ENCODE measurements at regions not wholly inside any gene's neighbourhood (a gene's known extent, or its start where the extent isn't known, plus 50 kb on each side); places are given as distances from the start of the nearest gene placed in this dataset.
"Not testable (repeated sequence)": the region's sequence is repeated elsewhere in the genome, so short reads cannot be mapped to it uniquely, and the experiment has no call there.

- H3K4me1 ChIP-seq (ENCODE audit: control insufficient read depth in 2 of 2, insufficient read depth in 2 of 2, low read length in 2 of 2), result no peaks in the 10 kb centered on the region
- H3K4me3 ChIP-seq (ENCODE audit: low read length in 2 of 2), result no peak overlapping the region
- no peak overlapping the region for H3K27ac ChIP-seq (ENCODE audit: low read depth in 2 of 2, low read length in 2 of 2)
- H3K27me3 ChIP-seq (ENCODE audit: control insufficient read depth in 2 of 2, insufficient read depth in 2 of 2, low read length in 2 of 2), result no peaks in the 10 kb centered on the region
- H3K9ac ChIP-seq (ENCODE audit: low read depth in 1 of 2, low read length in 2 of 2), result no peak overlapping the region
- H3K36me3 ChIP-seq (ENCODE audit: control insufficient read depth in 2 of 2, insufficient read depth in 2 of 2, low read length in 2 of 2), result no peaks in the 10 kb centered on the region
- no peaks in the 10 kb centered on the region for H3K9me3 ChIP-seq (ENCODE audit: control insufficient read depth in 2 of 2, low read length in 2 of 2)
Measured at GRCh38 chr15:91412138-91412928, 312.3 kb downstream of the SV2B start.

- no peaks in the 10 kb centered on the region for H3K36me3 ChIP-seq (ENCODE audit: control insufficient read depth in 2 of 2, insufficient read depth in 2 of 2, low read length in 2 of 2)
- no peaks in the 10 kb centered on the region for H3K4me1 ChIP-seq (ENCODE audit: control insufficient read depth in 2 of 2, insufficient read depth in 2 of 2, low read length in 2 of 2)
- no peak overlapping the region for H3K27ac ChIP-seq (ENCODE audit: low read depth in 2 of 2, low read length in 2 of 2)
- H3K9ac ChIP-seq (ENCODE audit: low read depth in 1 of 2, low read length in 2 of 2), result no peak overlapping the region
- no peaks in the 10 kb centered on the region for H3K9me3 ChIP-seq (ENCODE audit: control insufficient read depth in 2 of 2, low read length in 2 of 2)
- H3K27me3 ChIP-seq (ENCODE audit: control insufficient read depth in 2 of 2, insufficient read depth in 2 of 2, low read length in 2 of 2), result no peaks in the 10 kb centered on the region
- H3K4me3 ChIP-seq (ENCODE audit: low read length in 2 of 2), result no peak overlapping the region
Measured at GRCh38 chr15:91413142-91413541, 313.1 kb downstream of the SV2B start.

GRCh38 chr15:91414124-91414523 lies 314.1 kb downstream of the SV2B start:
- Histone ChIP-seq H3K9me3 (ENCODE audit: control insufficient read depth in 2 of 2, low read length in 2 of 2) (no peaks in the 10 kb centered on the region), H3K36me3 (ENCODE audit: control insufficient read depth in 2 of 2, insufficient read depth in 2 of 2, low read length in 2 of 2) (no peaks in the 10 kb centered on the region), H3K27me3 (ENCODE audit: control insufficient read depth in 2 of 2, insufficient read depth in 2 of 2, low read length in 2 of 2) (no peaks in the 10 kb centered on the region), H3K4me1 (ENCODE audit: control insufficient read depth in 2 of 2, insufficient read depth in 2 of 2, low read length in 2 of 2) (no peaks in the 10 kb centered on the region), H3K4me3 (ENCODE audit: low read length in 2 of 2) (no peak overlapping the region), H3K27ac (ENCODE audit: low read depth in 2 of 2, low read length in 2 of 2) (no peak overlapping the region), H3K9ac (ENCODE audit: low read depth in 1 of 2, low read length in 2 of 2) (no peak overlapping the region)

- not testable (repeated sequence) for H3K36me3 ChIP-seq (ENCODE audit: control insufficient read depth in 2 of 2, insufficient read depth in 2 of 2, low read length in 2 of 2); H3K9ac ChIP-seq (ENCODE audit: low read depth in 1 of 2, low read length in 2 of 2); H3K4me1 ChIP-seq (ENCODE audit: control insufficient read depth in 2 of 2, insufficient read depth in 2 of 2, low read length in 2 of 2); H3K27me3 ChIP-seq (ENCODE audit: control insufficient read depth in 2 of 2, insufficient read depth in 2 of 2, low read length in 2 of 2); H3K27ac ChIP-seq (ENCODE audit: low read depth in 2 of 2, low read length in 2 of 2); H3K4me3 ChIP-seq (ENCODE audit: low read length in 2 of 2); H3K9me3 ChIP-seq (ENCODE audit: control insufficient read depth in 2 of 2, low read length in 2 of 2)
Measured at GRCh38 chr15:91415258-91415657, 315.2 kb downstream of the SV2B start.

GRCh38 chr15:91420689-91421088 lies 320.6 kb downstream of the SV2B start:
- Histone ChIP-seq H3K4me1 (ENCODE audit: control insufficient read depth in 2 of 2, insufficient read depth in 2 of 2, low read length in 2 of 2) (no peaks in the 10 kb centered on the region), H3K27me3 (ENCODE audit: control insufficient read depth in 2 of 2, insufficient read depth in 2 of 2, low read length in 2 of 2) (peaks cover 0 to 2% of the 10 kb centered on the region in 2 donors), H3K27ac (ENCODE audit: low read depth in 2 of 2, low read length in 2 of 2) (no peak overlapping the region)

GRCh38 chr15:91422797-91423196 lies 322.7 kb downstream of the SV2B start:
- peaks cover 0 to 2% of the 10 kb centered on the region in 2 donors for H3K27me3 ChIP-seq (ENCODE audit: control insufficient read depth in 2 of 2, insufficient read depth in 2 of 2, low read length in 2 of 2)
- no peaks in the 10 kb centered on the region for H3K4me1 ChIP-seq (ENCODE audit: control insufficient read depth in 2 of 2, insufficient read depth in 2 of 2, low read length in 2 of 2)
- no peak overlapping the region for H3K4me3 ChIP-seq (ENCODE audit: low read length in 2 of 2)
- H3K36me3 ChIP-seq (ENCODE audit: control insufficient read depth in 2 of 2, insufficient read depth in 2 of 2, low read length in 2 of 2), result no peaks in the 10 kb centered on the region
- H3K9me3 ChIP-seq (ENCODE audit: control insufficient read depth in 2 of 2, low read length in 2 of 2), result no peaks in the 10 kb centered on the region
- no peak overlapping the region for H3K27ac ChIP-seq (ENCODE audit: low read depth in 2 of 2, low read length in 2 of 2)
- H3K9ac ChIP-seq (ENCODE audit: low read depth in 1 of 2, low read length in 2 of 2), result no peak overlapping the region

More at GRCh38 chr15:91420689-91421088, 320.6 kb downstream of the SV2B start:
- no peaks in the 10 kb centered on the region for H3K36me3 ChIP-seq (ENCODE audit: control insufficient read depth in 2 of 2, insufficient read depth in 2 of 2, low read length in 2 of 2)
- H3K9ac ChIP-seq (ENCODE audit: low read depth in 1 of 2, low read length in 2 of 2), result no peak overlapping the region
- no peak overlapping the region for H3K4me3 ChIP-seq (ENCODE audit: low read length in 2 of 2)
- H3K9me3 ChIP-seq (ENCODE audit: control insufficient read depth in 2 of 2, low read length in 2 of 2), result no peaks in the 10 kb centered on the region

- Histone ChIP-seq H3K4me1 (ENCODE audit: control insufficient read depth in 2 of 2, insufficient read depth in 2 of 2, low read length in 2 of 2) (no peaks in the 10 kb centered on the region), H3K4me3 (ENCODE audit: low read length in 2 of 2) (no peak overlapping the region), H3K27ac (ENCODE audit: low read depth in 2 of 2, low read length in 2 of 2) (no peak overlapping the region), H3K27me3 (ENCODE audit: control insufficient read depth in 2 of 2, insufficient read depth in 2 of 2, low read length in 2 of 2) (peaks cover 0 to 2% of the 10 kb centered on the region in 2 donors), H3K9ac (ENCODE audit: low read depth in 1 of 2, low read length in 2 of 2) (no peak overlapping the region), H3K36me3 (ENCODE audit: control insufficient read depth in 2 of 2, insufficient read depth in 2 of 2, low read length in 2 of 2) (no peaks in the 10 kb centered on the region), H3K9me3 (ENCODE audit: control insufficient read depth in 2 of 2, low read length in 2 of 2) (no peaks in the 10 kb centered on the region)
Measured at GRCh38 chr15:91424001-91424400, 323.9 kb downstream of the SV2B start.

- H3K4me1 ChIP-seq (ENCODE audit: control insufficient read depth in 2 of 2, insufficient read depth in 2 of 2, low read length in 2 of 2), result no peaks in the 10 kb centered on the region
- no peaks in the 10 kb centered on the region for H3K27me3 ChIP-seq (ENCODE audit: control insufficient read depth in 2 of 2, insufficient read depth in 2 of 2, low read length in 2 of 2)
- no peak overlapping the region for H3K9ac ChIP-seq (ENCODE audit: low read depth in 1 of 2, low read length in 2 of 2)
- no peak overlapping the region for H3K4me3 ChIP-seq (ENCODE audit: low read length in 2 of 2)
- no peaks in the 10 kb centered on the region for H3K9me3 ChIP-seq (ENCODE audit: control insufficient read depth in 2 of 2, low read length in 2 of 2)
- H3K27ac ChIP-seq (ENCODE audit: low read depth in 2 of 2, low read length in 2 of 2), result no peak overlapping the region
- H3K36me3 ChIP-seq (ENCODE audit: control insufficient read depth in 2 of 2, insufficient read depth in 2 of 2, low read length in 2 of 2), result no peaks in the 10 kb centered on the region
Measured at GRCh38 chr15:91426412-91426811, 326.4 kb downstream of the SV2B start.

- H3K36me3 ChIP-seq (ENCODE audit: control insufficient read depth in 2 of 2, insufficient read depth in 2 of 2, low read length in 2 of 2), result no peaks in the 10 kb centered on the region
- no peak overlapping the region for H3K4me3 ChIP-seq (ENCODE audit: low read length in 2 of 2)
- H3K9me3 ChIP-seq (ENCODE audit: control insufficient read depth in 2 of 2, low read length in 2 of 2), result no peaks in the 10 kb centered on the region
- H3K27me3 ChIP-seq (ENCODE audit: control insufficient read depth in 2 of 2, insufficient read depth in 2 of 2, low read length in 2 of 2), result no peaks in the 10 kb centered on the region
- no peak overlapping the region for H3K9ac ChIP-seq (ENCODE audit: low read depth in 1 of 2, low read length in 2 of 2)
- H3K4me1 ChIP-seq (ENCODE audit: control insufficient read depth in 2 of 2, insufficient read depth in 2 of 2, low read length in 2 of 2), result no peaks in the 10 kb centered on the region
- H3K27ac ChIP-seq (ENCODE audit: low read depth in 2 of 2, low read length in 2 of 2), result no peak overlapping the region
Measured at GRCh38 chr15:91429973-91430372, 329.9 kb downstream of the SV2B start.

- Histone ChIP-seq H3K9ac (ENCODE audit: low read depth in 1 of 2, low read length in 2 of 2) (no peak overlapping the region), H3K4me3 (ENCODE audit: low read length in 2 of 2) (no peak overlapping the region), H3K27ac (ENCODE audit: low read depth in 2 of 2, low read length in 2 of 2) (no peak overlapping the region), H3K27me3 (ENCODE audit: control insufficient read depth in 2 of 2, insufficient read depth in 2 of 2, low read length in 2 of 2) (no peaks in the 10 kb centered on the region), H3K4me1 (ENCODE audit: control insufficient read depth in 2 of 2, insufficient read depth in 2 of 2, low read length in 2 of 2) (no peaks in the 10 kb centered on the region), H3K36me3 (ENCODE audit: control insufficient read depth in 2 of 2, insufficient read depth in 2 of 2, low read length in 2 of 2) (no peaks in the 10 kb centered on the region), H3K9me3 (ENCODE audit: control insufficient read depth in 2 of 2, low read length in 2 of 2) (no peaks in the 10 kb centered on the region)
Measured at GRCh38 chr15:91431041-91431715, 331.1 kb downstream of the SV2B start.

All from mucosa of rectum (tissue), 2 donors.